Amygdala (tissue), 56 donors: ENCODE measurements at regions not wholly inside any gene's neighbourhood (a gene's known extent, or its start where the extent isn't known, plus 50 kb on each side); places are given as distances from the start of the nearest gene placed in this dataset.
"Not testable (repeated sequence)": the region's sequence is repeated elsewhere in the genome, so short reads cannot be mapped to it uniquely, and the experiment has no call there.

Experiments used
- DNase-seq, 56 donors: peaks; one replicate each; lab custom pipeline; 2025; lab: John Stamatoyannopoulos, UW

DNA sequence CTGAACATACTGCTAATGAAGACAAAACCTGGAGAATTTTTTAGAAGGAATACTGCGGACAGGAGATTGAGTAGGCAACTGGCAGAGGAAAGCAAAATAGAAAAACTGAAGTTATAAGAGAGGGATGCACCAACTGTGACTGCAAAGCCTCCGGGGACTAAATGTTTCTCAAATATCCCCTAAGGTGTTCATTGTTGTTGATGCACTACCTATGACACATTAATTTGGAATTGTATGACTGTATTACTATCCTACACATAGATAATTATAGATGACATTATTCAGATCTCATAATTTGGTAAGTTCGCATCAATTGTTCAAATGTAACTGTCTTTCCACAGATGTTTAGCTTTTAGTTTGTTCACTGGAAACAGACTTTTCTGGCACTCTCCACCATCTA is 341.1 kb downstream of the MMUT start:
- DNase-seq: no peak

GRCh38 chr6:49118478-49118877 is 344.6 kb downstream of the MMUT start:
- no peak for DNase-seq

- peak in 1 of 56 donors; percentile 2 for DNase-seq
These were observed 352.1 kb downstream of the MMUT start for GRCh38 chr6:49110916-49111315.

DNA sequence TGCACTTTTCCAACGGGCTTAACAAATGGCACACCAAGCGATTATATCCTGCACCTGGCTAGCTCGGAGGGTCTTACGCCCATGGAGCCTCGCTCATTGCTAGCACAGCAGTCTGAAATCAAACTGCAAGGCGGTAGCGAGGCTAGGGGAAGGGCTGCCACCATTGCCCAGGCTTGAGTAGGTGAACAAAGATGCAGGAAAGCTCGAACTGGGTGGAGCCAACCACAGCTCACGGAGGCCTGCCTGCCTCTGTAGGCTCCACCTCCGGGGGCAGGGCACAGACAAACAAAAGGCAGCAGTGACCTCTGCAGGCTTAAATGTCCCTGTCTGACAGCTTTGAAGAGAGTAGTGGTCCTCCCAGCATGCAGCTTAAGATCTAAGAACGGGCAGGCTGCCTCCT is 365.4 kb downstream of the MMUT start:
- DNase-seq: not testable (repeated sequence)

GRCh38 chr6:49097116-49097515 is 365.9 kb downstream of the MMUT start:
- no peak for DNase-seq

- DNase-seq: no peak
These were observed 374.4 kb downstream of the MMUT start for GRCh38 chr6:49088631-49089030.

DNA sequence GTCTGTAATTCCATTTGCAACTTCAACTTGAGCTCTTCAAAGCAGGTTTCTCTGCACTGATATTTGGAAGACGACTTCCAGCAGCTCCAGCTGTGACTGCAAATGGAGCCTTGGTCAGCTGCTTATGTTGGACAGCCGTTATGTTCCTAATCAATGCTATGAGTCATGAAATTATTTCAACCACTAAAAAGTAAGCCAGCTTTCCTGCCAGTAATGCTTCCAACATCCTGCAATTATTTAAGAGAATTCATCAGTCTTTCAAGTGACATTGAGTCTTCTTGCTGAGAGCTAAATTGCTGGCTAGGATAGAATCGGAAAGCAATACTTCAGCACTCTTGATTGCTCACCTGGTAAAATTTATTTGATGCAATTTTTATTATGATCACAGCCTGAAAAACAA is 375.7 kb downstream of the MMUT start:
- no peak for DNase-seq

GRCh38 chr6:49082611-49083010 is 380.4 kb downstream of the MMUT start:
- no peak for DNase-seq

DNA sequence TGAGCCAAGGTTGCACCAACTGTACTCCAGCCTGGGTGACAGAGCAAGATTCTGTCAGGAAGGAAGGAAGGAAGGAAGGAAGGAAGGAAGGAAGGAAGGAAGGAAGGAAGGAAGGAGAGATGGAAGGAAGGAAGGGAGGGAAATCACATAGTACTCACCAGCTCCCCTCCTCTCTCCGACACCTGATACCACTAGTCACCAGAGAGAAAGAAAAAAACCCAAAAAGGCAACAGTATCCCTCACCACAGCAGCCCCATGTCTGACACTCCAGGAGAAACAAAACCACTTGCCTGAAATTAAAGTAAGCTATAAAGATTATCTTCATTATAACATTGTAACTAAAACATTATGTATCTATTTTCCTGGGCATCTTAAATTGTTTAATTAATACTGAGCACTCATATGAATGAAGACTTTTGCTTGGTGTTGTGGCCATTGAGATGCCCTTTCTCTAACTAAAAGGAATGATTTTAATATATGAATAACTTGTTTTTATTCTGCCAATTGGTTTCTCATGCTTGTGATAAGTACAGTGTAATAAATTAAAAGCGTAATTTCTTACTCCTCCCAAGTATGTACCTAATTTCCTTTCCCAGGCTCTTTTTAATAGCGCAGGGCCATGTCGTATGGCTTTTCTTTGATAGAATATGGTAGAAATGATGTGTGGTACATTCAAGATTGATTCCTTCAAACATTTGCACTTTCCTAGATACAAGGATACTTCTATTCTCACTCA is 390.0 kb downstream of the MMUT start:
- no peak for DNase-seq

- no peak for DNase-seq
These were observed 390.9 kb downstream of the MMUT start for GRCh38 chr6:49072146-49072545.

GRCh38 chr6:49070411-49070810 is 392.6 kb downstream of the MMUT start:
- no peak for DNase-seq

- no peak for DNase-seq
These were observed 408.7 kb downstream of the MMUT start for GRCh38 chr6:49054311-49054710.

DNA sequence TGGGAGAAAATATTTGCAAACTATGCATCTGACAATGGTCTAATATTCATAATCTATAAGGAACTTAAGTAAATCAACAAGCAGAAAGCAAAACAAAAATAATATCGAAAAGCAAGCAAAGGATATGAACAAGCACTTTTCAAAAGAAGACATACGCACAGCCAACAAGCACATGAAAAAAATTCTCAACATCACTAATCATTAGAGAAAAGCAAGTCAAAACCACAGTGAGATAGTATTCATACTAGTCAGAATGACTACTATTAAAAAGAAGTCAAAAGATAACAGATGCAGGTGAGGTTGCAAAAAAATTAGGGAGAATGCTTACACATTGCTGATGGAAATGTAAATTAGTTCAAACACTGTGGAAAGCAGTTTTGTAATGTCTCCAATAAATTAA is 410.2 kb downstream of the MMUT start:
- no peak for DNase-seq

DNA sequence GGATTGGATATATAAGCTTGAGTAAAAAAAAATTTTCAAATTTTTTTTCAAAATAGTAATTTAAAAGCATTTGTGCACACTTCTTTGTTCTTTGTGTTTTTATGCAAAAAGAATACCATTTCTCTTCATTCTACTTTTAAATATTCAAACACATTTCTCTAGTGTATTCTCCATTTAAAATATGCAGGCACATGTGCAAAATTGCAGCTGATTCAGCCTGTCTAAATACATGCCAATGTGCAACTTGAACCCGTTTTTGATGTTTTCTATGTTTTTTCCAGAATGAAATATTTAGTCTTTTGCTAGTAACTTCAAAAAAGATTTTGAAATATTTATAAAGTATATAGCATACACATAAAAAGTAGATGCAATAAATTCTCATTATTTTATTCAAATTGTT is 411.8 kb downstream of the MMUT start:
- no peak for DNase-seq

DNA sequence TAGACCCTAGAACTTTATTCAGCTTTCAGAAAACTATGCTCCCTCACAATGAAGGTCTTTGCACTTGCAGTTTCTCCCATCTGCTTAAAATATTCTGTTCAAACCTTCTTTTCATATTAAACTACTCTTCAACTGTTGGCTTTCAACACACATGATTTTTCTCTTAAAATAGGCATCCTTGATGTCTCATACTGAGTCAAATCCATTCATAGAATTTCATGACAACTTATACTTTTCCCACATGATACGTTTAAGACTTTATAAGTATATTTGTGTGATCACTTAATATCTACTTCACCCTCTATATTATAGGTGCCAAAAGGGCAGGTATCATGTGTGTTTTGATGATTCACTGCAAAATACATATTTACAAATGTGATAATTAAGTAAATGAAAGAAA is 412.5 kb downstream of the MMUT start:
- DNase-seq: no peak

DNA sequence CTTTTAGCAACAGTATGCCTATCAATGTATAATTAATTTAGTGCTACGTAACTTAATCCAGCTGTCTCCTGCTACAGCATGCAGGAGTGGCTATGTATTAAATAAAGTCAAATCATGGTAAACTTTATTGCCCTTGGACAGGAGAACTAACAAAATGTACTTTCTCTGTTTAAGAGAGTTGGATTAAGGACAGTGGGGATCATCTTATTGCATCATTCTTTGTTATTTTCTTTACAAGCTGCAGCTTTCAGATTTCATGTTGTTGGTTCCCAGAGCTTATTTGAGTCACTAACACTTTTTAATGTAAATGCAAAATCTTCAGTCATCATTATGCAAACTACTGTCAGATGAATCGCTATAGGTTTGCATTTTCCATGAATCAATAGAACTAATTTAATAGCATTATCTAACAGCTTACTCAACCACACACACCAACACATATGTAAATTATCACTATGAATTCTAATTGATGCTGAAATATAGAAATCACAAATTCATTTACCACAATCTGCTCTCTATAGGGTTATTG is 424.7 kb downstream of the MMUT start:
- DNase-seq: no peak

DNA sequence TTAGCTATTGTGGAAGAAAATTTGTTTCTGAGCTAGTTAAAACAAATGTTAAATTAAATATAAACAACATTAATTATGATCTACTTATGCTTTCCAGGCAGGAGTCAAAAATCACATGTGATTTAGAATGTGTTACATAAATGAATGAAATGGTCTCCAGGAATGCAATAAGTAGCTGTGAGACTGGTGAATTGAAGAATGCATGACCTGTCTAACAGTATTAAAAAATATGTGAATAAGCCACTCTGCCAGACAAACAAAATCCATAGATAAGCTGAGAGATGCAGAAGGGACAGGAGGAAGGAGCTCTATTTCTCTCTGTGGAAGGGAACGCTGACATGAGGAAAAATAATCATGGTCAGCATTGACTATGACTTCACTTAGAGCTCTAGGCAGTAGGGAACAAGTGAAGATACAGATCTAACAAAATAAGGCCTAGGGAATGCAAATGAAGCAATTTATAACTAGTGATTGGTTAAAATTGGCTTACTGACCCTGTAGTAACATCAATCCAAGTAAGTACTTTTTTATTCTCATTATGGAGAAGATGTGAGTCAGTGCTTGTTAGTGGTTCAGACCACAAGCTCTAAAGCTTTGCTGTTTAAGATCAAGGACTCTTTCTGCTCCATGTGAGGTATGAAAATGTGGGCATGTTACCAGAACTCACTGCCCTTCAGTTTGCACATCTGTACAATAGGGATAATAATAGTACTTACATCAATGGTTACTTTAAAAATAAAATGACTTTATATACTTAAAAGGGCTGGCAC is 432.6 kb downstream of the MMUT start:
- no peak for DNase-seq

- no peak for DNase-seq
These were observed 435.4 kb downstream of the MMUT start for GRCh38 chr6:49027644-49028043.

DNA sequence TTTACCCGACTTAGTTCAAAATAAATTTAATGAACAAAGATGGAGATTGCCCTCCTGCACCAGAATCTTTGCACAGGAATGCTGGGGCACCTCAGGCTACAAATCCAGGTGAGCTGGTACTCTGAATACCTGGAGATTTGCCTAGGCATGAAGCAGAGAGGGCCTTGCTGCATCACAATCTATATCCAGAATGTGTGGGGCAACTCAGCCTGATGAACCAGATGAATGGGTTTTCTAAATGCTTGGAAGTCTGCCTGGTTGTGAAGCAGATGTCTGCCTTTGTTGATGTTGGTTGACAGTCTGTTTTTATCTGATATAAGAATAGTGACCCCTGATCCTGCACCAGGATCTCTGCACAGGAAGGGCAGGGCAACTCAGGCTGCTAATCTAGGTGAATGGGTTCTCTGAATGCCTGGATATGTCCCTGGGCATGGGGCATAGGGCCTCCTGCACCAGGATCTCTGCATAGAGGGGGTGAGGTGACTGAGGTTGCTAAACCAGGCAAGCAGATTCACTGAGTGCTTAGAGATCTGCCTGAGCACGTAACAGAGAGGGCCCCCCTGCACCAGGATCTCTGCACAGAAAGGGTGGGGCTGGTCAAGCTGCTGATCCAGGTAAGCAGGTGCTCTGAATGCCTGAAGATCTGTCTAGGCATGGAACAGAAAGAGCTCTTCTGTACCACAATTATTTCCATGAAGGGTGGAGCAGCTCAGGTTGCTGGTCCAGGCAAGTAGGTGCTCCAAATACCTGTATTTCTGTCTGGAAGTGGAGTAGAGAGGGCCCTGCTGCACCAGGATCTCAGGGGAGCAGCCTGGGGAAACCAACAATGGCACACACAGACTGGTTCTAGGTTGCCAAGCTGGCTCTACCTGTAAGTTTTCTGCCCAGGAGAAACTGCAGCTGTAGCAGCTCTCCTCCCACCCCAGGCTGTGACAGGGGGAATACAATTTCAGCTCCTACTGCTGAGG is 437.5 kb downstream of the MMUT start:
- no peak for DNase-seq

DNA sequence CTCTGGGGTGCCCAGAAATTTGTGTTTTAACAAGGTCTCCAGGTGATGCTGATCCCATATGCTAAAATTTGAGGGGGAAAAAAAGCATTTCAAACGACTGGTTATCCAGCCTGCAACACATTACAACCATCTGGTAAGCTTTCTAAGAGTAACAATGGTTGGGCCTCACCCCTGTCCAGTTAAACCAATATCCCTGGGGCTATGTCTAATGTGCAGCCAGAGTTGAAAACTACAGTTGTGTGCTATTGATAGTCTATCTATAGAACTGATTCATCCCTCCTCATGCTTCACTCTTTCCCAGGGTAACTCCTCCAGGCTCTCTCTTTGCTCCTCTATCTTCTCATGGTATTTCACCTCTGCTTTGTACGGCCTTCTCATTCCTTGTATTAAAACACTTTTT is 458.3 kb downstream of the MMUT start:
- no peak for DNase-seq

GRCh38 chr6:49003348-49003747 is 459.7 kb downstream of the MMUT start:
- no peak for DNase-seq
